Mesenchymal stem cell (in vitro differentiated cells and primary cell): ENCODE measurements at regions not wholly inside any gene's neighbourhood (a gene's known extent, or its start where the extent isn't known, plus 50 kb on each side); places are given as distances from the start of the nearest gene placed in this dataset.

ENCODE experiments used
- DNase-seq: peaks from one replicate; pipeline ENCODE4 v3.0.0-alpha.2; 2013
- H2AFZ ChIP-seq: one replicate; pipeline ENCODE4 v1.6.1; 2013; ENCODE audit warnings: low read depth, mild to moderate bottlenecking, control low read depth, inconsistent platforms, low read length, moderate library complexity
- H2AK5ac ChIP-seq: 2 replicates; pipeline ENCODE4 v1.6.1; 2013; ENCODE audit warnings: low read length, moderate library complexity, mild to moderate bottlenecking, inconsistent platforms; ENCODE audit not compliant: severe bottlenecking
- H2BK120ac ChIP-seq: one replicate; pipeline ENCODE4 v1.6.1; 2013; ENCODE audit warnings: low read depth, mild to moderate bottlenecking, inconsistent platforms, low read length, moderate library complexity
- H2BK12ac ChIP-seq, 2 experiments: one replicate each; pipeline ENCODE4 v1.6.1; 2013; ENCODE audit warnings: inconsistent platforms in 2 of 2, low read length in 2 of 2, mild to moderate bottlenecking in 2 of 2, moderate library complexity in 2 of 2, control low read depth in 1 of 2
- H2BK15ac ChIP-seq: one replicate; pipeline ENCODE4 v1.6.1; 2013; ENCODE audit warnings: mild to moderate bottlenecking, low read depth, inconsistent platforms; ENCODE audit not compliant: poor library complexity, severe bottlenecking
- H2BK5ac ChIP-seq: 2 replicates; pipeline ENCODE4 v1.6.1; 2013; ENCODE audit warnings: low read depth, mild to moderate bottlenecking, low read length, control low read depth, inconsistent platforms; ENCODE audit not compliant: poor library complexity, severe bottlenecking
- H3K14ac ChIP-seq, 2 experiments: one replicate each; pipeline ENCODE4 v1.6.1; 2013; ENCODE audit warnings: inconsistent platforms in 2 of 2, low read length in 2 of 2, control low read depth in 1 of 2, mild to moderate bottlenecking in 1 of 2, moderate library complexity in 1 of 2
- H3K18ac ChIP-seq, 2 experiments: one replicate each; pipeline ENCODE4 v1.6.1; 2013; ENCODE audit warnings: inconsistent platforms in 2 of 2, low read length in 2 of 2, control low read depth in 1 of 2, low read depth in 1 of 2, mild to moderate bottlenecking in 1 of 2
- H3K23ac ChIP-seq, 2 experiments: one replicate each; pipeline ENCODE4 v1.6.1; 2013; ENCODE audit warnings: inconsistent platforms in 2 of 2, low read length in 2 of 2, mild to moderate bottlenecking in 2 of 2, moderate library complexity in 2 of 2, control low read depth in 1 of 2
- H3K27ac ChIP-seq: 2 replicates; pipeline ENCODE4 v1.5.1; 2013; ENCODE audit warnings: mild to moderate bottlenecking, moderate library complexity, low read length, control low read depth, inconsistent platforms; ENCODE audit not compliant: poor library complexity, severe bottlenecking
- H3K27me3 ChIP-seq, 2 experiments: 2 replicates each; pipeline versions ENCODE4 v1.6.1 to v1.7.0; 2013; ENCODE audit warnings: low read length in 2 of 2, mild to moderate bottlenecking in 2 of 2, moderate library complexity in 2 of 2, control low read depth in 1 of 2, inconsistent platforms in 1 of 2; ENCODE audit not compliant: control insufficient read depth in 1 of 2, insufficient read depth in 1 of 2
- H3K36me3 ChIP-seq, 2 experiments: 2 replicates each; pipeline versions ENCODE4 v1.6.1 to v1.7.0; 2013; ENCODE audit warnings: low read length in 2 of 2, control low read depth in 1 of 2, inconsistent platforms in 1 of 2, low read depth in 1 of 2, mild to moderate bottlenecking in 1 of 2; ENCODE audit not compliant: insufficient read depth in 2 of 2, control insufficient read depth in 1 of 2
- H3K4ac ChIP-seq, 2 experiments: one replicate each; pipeline ENCODE4 v1.6.1; 2013; ENCODE audit warnings: inconsistent platforms in 2 of 2, low read length in 2 of 2, mild to moderate bottlenecking in 2 of 2, moderate library complexity in 2 of 2, control low read depth in 1 of 2, low read depth in 1 of 2
- H3K4me1 ChIP-seq: 2 replicates; pipeline ENCODE4 v1.6.1; 2013; ENCODE audit warnings: low read depth, low read length, control low read depth; ENCODE audit not compliant: control insufficient read depth, insufficient read depth
- H3K4me2 ChIP-seq: 2 replicates; pipeline ENCODE4 v1.6.1; 2013; ENCODE audit warnings: low read length, mild to moderate bottlenecking, inconsistent platforms; ENCODE audit not compliant: poor library complexity, severe bottlenecking
- H3K4me3 ChIP-seq, 2 experiments: 2 replicates each; pipeline versions ENCODE4 v1.5.1 to v1.7.0; 2013; ENCODE audit warnings: low read length in 2 of 2, mild to moderate bottlenecking in 2 of 2, control low read depth in 1 of 2, low read depth in 1 of 2; ENCODE audit not compliant: insufficient read depth in 1 of 2
- H3K79me1 ChIP-seq: replicated peaks from 2 replicates; pipeline ENCODE4 v1.6.1; 2013; ENCODE audit warnings: mild to moderate bottlenecking, control low read depth, low read length, inconsistent platforms; ENCODE audit not compliant: poor library complexity, severe bottlenecking
- H3K9ac ChIP-seq: 2 replicates; pipeline ENCODE4 v1.7.0; 2013; ENCODE audit warnings: mild to moderate bottlenecking, low read length, moderate library complexity
- H3K9me3 ChIP-seq: 2 replicates; pipeline ENCODE4 v1.7.0; 2013; ENCODE audit warnings: mild to moderate bottlenecking, low read length; ENCODE audit not compliant: control insufficient read depth
- H4K8ac ChIP-seq: one replicate; pipeline ENCODE4 v1.6.1; 2013; ENCODE audit warnings: inconsistent platforms, mild to moderate bottlenecking, low read length, moderate library complexity
- H4K91ac ChIP-seq: one replicate; pipeline ENCODE4 v1.6.1; 2013; ENCODE audit warnings: mild to moderate bottlenecking, low read length, inconsistent platforms
- WGBS: methylation state at CpG from one replicate; pipeline ENCODE4 v1.1.7; 2013; ENCODE audit warnings: mixed read lengths; 5-methylcytosine and 5-hydroxymethylcytosine counted together

- H2AFZ ChIP-seq: no peak overlapping the region
- H3K4me3 ChIP-seq: no peak overlapping the region
- no peak overlapping the region for H2BK120ac ChIP-seq
- H3K4ac ChIP-seq: no peak overlapping the region
- H3K36me3 ChIP-seq: no peaks in the 10 kb centered on the region
- no peak overlapping the region for H2BK12ac ChIP-seq
- H3K27ac ChIP-seq: no peak overlapping the region
- WGBS: 71% methylated on average over 3 of the region's 4 CpGs
- no peaks in the 10 kb centered on the region for H3K9me3 ChIP-seq
- no peak overlapping the region for H3K18ac ChIP-seq
- no peak overlapping the region for H2BK5ac ChIP-seq
- H3K4me1 ChIP-seq: no peaks in the 10 kb centered on the region
- no peak overlapping the region for H3K9ac ChIP-seq
- peaks cover 0 to 7% of the 10 kb centered on the region in 2 experiments for H3K27me3 ChIP-seq
- no peak overlapping the region for H3K4me2 ChIP-seq
- no peak overlapping the region for H3K23ac ChIP-seq
- H2BK15ac ChIP-seq: no peak overlapping the region
- H4K8ac ChIP-seq: no peak overlapping the region
- no peak overlapping the region for H2AK5ac ChIP-seq
- no peak overlapping the region for H3K14ac ChIP-seq
- DNase-seq: no peak
- no peak overlapping the region for H4K91ac ChIP-seq
- no peaks in the 10 kb centered on the region for H3K79me1 ChIP-seq
Measured at GRCh38 chr5:74992791-74993190, 59.6 kb downstream of the GCNT4 start.

- H3K14ac ChIP-seq: no peak overlapping the region
- no peaks in the 10 kb centered on the region for H3K36me3 ChIP-seq
- H3K9ac ChIP-seq: no peak overlapping the region
- no peak overlapping the region for H3K18ac ChIP-seq
- H4K91ac ChIP-seq: no peak overlapping the region
- H3K4ac ChIP-seq: no peak overlapping the region
- H3K4me2 ChIP-seq: no peak overlapping the region
- H2AK5ac ChIP-seq: no peak overlapping the region
- no peak overlapping the region for H2BK12ac ChIP-seq
- H2BK15ac ChIP-seq: no peak overlapping the region
- no peak overlapping the region for H3K4me3 ChIP-seq
- H4K8ac ChIP-seq: no peak overlapping the region
- H3K9me3 ChIP-seq: no peaks in the 10 kb centered on the region
- H3K27ac ChIP-seq: no peak overlapping the region
- H3K27me3 ChIP-seq: peaks cover 0 to 7% of the 10 kb centered on the region in 2 experiments
- H2BK5ac ChIP-seq: no peak overlapping the region
- no peak for DNase-seq
- H2AFZ ChIP-seq: no peak overlapping the region
- no peaks in the 10 kb centered on the region for H3K79me1 ChIP-seq
- WGBS: 57% methylated on average over 1 of the region's 2 CpGs
- H3K4me1 ChIP-seq: no peaks in the 10 kb centered on the region
- H3K23ac ChIP-seq: peak overlapping the region in 1 of 2 experiments; percentile 60
- H2BK120ac ChIP-seq: no peak overlapping the region
Measured at GRCh38 chr5:74991522-74991921, 60.8 kb downstream of the GCNT4 start.

GRCh38 chr5:74990194-74990593 is 62.2 kb downstream of the GCNT4 start:
- no peak overlapping the region for H3K4me2 ChIP-seq
- no peak overlapping the region for H2AFZ ChIP-seq
- no peak overlapping the region for H4K8ac ChIP-seq
- 91% methylated on average over 6 of the region's 6 CpGs for WGBS
- peaks cover 0 to 7% of the 10 kb centered on the region in 2 experiments for H3K27me3 ChIP-seq
- no peak overlapping the region for H2BK120ac ChIP-seq
- no peak overlapping the region for H3K23ac ChIP-seq
- DNase-seq: no peak
- H2BK15ac ChIP-seq: no peak overlapping the region
- H3K36me3 ChIP-seq: no peaks in the 10 kb centered on the region
- no peak overlapping the region for H3K4me3 ChIP-seq
- no peak overlapping the region for H2AK5ac ChIP-seq
- H4K91ac ChIP-seq: no peak overlapping the region
- H3K27ac ChIP-seq: no peak overlapping the region
- no peak overlapping the region for H3K14ac ChIP-seq
- H3K79me1 ChIP-seq: no peaks in the 10 kb centered on the region
- no peaks in the 10 kb centered on the region for H3K4me1 ChIP-seq
- H2BK5ac ChIP-seq: no peak overlapping the region
- no peak overlapping the region for H3K4ac ChIP-seq
- no peak overlapping the region for H2BK12ac ChIP-seq
- no peak overlapping the region for H3K18ac ChIP-seq
- no peaks in the 10 kb centered on the region for H3K9me3 ChIP-seq
- H3K9ac ChIP-seq: no peak overlapping the region

GRCh38 chr5:74988273-74988983 is 63.9 kb downstream of the GCNT4 start:
- 100% methylated on average over 1 of the region's 2 CpGs for WGBS
- Histone ChIP-seq H3K4me3 (no peak overlapping the region), H3K27ac (no peak overlapping the region), H3K4ac (no peak overlapping the region), H2BK12ac (no peak overlapping the region), H3K27me3 (no peaks in the 10 kb centered on the region), H2BK15ac (no peak overlapping the region), H3K14ac (no peak overlapping the region), H4K8ac (no peak overlapping the region), H2BK120ac (no peak overlapping the region), H2AK5ac (no peak overlapping the region), H4K91ac (no peak overlapping the region), H3K18ac (no peak overlapping the region), H3K36me3 (no peaks in the 10 kb centered on the region), H3K4me2 (no peak overlapping the region), H3K23ac (no peak overlapping the region), H2AFZ (no peak overlapping the region), H3K9me3 (no peaks in the 10 kb centered on the region), H3K9ac (no peak overlapping the region), H3K4me1 (no peaks in the 10 kb centered on the region), H3K79me1 (no peaks in the 10 kb centered on the region), H2BK5ac (no peak overlapping the region)
- no peak for DNase-seq
